Right lobe of liver (tissue), 4 donors: ENCODE measurements at regions not wholly inside any gene's neighbourhood (a gene's known extent, or its start where the extent isn't known, plus 50 kb on each side); places are given as distances from the start of the nearest gene placed in this dataset.

Source experiments
- CTCF ChIP-seq, 4 donors: fragments of 200-600 bp in 3 of 4; fragments of 450-650 bp in 1 of 4; IDR thresholded peaks; one replicate each; pipeline versions ENCODE4 v1.5.1 to v1.8.0; 2016 to 2022; ENCODE audit warnings: antibody characterized with exemption in 4 of 4, mild to moderate bottlenecking in 2 of 4
- POLR2A ChIP-seq: fragments of 450-650 bp; IDR thresholded peaks from one replicate; pipeline ENCODE4 v1.6.1; 2017; ENCODE audit warnings: antibody characterized with exemption, mild to moderate bottlenecking
- donor health status: DM: no; HTN: no; CAD: no.
- donor health status: DM: no; HTN: no; CAD: no.
- donor health status: DM: no; HTN: yes; CAD: no.

GRCh38 chr3:103494011-103494410, 1059.2 kb downstream of the ZPLD1 start:
- TF ChIP-seq POLR2A (no peak), CTCF (IDR thresholded peaks at IDR 0.05) (no peak)
